ENCODE measurements at regions not wholly inside any gene's neighbourhood (a gene's known extent, or its start where the extent isn't known, plus 50 kb on each side); places are given as distances from the start of the nearest gene placed in this dataset.

DNA sequence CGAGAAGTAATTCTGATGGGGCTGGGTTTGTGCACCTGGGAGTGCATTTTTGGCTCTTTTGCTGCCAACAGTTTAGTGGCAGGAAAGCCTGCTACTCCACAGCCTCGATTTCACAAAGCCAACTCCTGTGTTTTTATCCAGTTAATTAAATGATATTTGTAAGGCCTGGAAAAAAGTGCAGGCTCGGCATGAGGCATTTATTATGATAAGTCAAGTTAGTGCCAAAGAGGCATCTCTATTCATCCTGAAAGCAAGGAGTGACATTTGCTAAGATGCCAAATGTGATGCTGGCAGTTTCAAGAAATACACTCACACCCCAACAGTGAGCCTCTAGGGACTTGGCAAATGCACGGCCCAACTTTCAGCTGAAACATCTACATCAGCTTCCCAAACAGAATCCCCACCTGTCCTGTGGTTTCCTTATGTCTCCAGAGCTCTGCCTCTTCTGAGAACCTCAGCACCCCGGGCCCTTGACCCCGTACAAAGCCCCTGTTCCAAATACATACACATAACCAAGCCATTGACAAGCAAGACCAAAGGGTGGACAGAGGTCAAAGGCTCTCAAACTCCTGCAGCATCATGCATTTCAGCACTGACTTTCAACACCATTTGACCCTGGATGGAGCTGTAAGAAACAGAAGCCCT is 955.1 kb upstream of the TMEM132C start:
- TF ChIP-seq CTCF (IDR thresholded peaks at IDR 0.05; ENCODE audit: control extremely low read depth in 1 of 3, insufficient read depth in 1 of 3, low read depth in 1 of 3, low read length in 3 of 3) (no peak), TEAD4 (IDR thresholded peaks at IDR 0.05; ENCODE audit: low read depth, low read length) (no peak), SUZ12 (IDR thresholded peaks at IDR 0.05; ENCODE audit: low read length) (no peak), CBX5 (IDR thresholded peaks at IDR 0.05; ENCODE audit: low read depth, low read length) (no peak), BACH1 (IDR thresholded peaks at IDR 0.05; ENCODE audit: low read length) (no peak), EZH2 (IDR thresholded peaks at IDR 0.05; ENCODE audit: low read depth, low read length, severe bottlenecking) (no peak), POLR2AphosphoS5 (IDR thresholded peaks at IDR 0.05; ENCODE audit: low read depth, low read length) (no peak), POLR2A (IDR thresholded peaks at IDR 0.05; ENCODE audit: control extremely low read depth in 1 of 2, low read depth in 2 of 2, low read length in 2 of 2) (no peak), CHD7 (IDR thresholded peaks at IDR 0.05; ENCODE audit: insufficient replicate concordance, low read length) (no peak)
